HT-29 (cell line): ENCODE measurements at regions not wholly inside any gene's neighbourhood (a gene's known extent, or its start where the extent isn't known, plus 50 kb on each side); places are given as distances from the start of the nearest gene placed in this dataset.

Experiments used
- DNase-seq: peaks from one replicate; pipeline ENCODE4 v3.0.0-alpha.2; 2015; ENCODE audit warnings: low spot score

DNA sequence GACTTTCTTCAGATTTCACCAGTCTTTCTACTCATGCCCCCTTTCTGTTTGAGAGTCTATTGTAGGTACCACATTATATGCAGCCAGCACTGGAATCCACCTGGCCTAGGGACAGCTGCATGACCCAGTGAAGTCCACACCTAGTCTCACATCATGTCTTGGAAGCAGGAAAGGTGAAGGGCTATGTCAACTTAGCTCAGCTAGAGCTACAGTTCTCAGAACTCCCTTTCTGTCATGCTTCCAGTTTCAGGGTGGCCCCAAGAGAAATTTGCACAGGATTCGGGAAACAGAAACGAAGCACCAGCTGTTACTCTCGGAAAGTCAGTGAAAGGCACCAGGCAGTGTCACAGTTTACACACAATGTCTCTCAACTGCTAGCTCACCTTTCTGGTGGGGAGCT is 51.6 kb upstream of the NLRP1 start:
- DNase-seq = no peak

DNA sequence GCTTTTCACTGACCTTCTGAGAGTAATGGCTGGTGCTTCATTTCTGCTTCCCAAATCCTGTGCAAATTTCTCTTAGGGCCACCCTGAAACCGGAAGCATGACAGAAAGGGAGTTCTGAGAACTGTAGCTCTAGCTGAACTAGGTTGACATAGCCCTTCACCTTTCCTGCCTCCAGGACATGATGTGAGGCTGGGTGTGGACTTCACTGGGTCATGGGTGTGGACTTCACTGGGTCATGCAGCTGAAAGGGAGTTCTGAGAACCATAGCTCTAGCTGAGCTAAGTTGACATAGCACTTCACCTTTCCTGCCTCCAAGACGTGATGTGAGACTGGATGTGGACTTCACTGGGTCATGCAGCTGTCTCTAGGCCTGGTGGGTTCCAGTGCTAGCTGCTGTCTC is 54.3 kb upstream of the NLRP1 start:
- DNase-seq = no peak

DNA sequence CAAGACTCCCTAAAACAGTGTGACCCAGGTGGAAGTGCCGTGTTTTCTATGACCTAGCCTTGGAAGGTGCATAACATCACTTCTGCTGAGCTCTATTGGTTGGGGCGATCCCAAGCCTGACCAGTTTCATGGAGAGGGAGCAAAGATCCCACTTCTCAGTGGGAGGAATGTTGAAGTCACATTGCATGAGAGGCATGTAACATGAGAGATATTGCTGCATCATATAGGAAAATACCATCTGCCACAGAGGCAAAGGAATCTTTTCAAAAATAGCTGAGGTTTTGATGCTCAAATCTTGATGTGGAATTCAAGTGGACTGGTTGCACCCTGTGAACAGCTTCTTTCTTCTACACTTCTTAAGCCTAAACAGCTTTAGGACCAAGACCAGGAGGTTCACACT is 56.4 kb upstream of the NLRP1 start:
- no peak for DNase-seq

DNA sequence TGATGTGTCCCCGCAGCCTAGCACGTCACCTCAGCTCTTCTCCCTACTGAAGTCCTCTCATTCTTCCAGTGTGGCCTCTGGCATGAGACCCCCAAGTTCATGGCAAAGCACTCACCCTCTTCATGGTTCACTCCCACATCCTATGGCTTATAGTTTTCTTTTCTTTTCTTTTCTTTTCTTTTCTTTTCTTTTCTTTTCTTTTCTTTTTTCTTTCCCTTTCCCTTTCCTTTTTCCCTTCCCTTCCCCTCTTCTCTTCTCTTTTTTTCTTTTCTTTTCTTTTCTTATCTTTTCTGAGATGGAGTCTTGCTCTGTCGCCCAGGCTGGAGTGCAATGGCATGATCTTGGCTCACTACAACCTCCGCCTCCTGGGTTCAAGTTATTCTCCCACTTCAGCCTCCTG is 58.4 kb upstream of the NLRP1 start:
- DNase-seq = no peak

DNA sequence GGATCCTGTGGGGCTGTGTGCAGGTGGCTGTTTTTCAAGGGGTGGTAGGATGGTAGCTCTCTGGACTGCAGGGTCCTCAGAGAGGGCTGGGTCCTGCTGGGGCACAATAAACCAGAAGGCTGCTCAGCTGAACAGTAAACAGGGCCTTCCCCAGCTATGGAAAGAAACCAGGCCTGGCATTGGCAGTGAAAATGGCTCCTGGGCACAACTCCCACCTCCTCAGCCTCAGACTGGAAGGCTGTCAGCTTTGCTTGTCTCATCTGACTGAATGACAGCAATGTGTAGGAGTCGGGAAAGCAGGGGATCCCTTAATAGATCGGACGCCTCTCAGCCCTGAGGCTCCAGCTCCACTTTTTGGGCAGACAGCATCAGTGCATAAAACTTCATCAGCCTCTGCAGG is 59.8 kb upstream of the NLRP1 start:
- DNase-seq = no peak

DNA sequence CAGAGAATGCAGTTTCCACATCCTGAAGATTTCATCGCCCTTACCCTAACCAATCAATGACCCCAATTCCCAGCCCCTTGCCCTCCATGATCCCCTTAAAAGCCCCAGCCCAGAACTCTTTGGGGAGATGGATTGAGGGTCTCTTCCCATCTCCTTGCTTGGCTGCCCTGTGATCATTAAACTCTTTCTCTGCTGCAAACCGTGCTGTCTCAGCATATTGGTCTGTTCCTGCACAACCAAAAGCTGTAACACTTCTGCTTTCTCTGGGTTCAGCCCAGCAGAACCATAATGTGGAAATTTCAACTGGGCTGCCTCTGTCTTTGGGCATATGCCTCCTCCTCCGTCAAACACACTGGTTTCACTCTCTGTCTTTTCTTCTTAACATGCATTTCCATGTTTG is 67.0 kb upstream of the NLRP1 start:
- DNase-seq = no peak

DNA sequence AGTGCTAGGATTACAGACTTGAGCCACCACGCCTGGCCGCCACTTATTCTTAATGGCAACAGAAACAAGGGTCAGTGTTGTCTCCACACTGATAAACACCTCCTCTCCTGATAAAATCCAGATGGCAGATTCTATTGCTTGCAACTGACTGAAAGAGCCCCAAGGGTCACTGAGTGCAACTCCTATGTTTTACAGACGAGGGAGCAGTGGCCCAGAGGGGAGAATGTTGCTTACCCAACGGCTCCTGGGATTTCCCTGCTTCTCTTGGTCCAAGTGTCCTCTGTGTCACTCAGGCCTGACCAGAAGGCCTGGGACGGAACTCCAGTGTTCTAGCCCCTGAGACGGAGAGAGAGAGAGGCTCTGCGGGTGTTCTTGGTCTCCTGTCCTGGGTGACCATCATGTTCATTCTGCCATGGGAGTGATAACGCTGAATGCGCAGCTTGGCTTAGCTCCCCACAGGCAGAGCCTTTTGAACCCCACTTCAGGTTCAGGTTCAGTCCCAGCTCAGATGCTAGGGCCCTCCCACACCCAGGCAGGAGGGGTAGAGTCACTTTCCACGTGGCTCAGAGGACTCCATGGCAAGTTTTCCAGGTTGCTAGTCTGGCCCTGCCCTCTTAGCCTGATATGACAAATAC is 77.3 kb upstream of the NLRP1 start:
- no peak for DNase-seq

DNA sequence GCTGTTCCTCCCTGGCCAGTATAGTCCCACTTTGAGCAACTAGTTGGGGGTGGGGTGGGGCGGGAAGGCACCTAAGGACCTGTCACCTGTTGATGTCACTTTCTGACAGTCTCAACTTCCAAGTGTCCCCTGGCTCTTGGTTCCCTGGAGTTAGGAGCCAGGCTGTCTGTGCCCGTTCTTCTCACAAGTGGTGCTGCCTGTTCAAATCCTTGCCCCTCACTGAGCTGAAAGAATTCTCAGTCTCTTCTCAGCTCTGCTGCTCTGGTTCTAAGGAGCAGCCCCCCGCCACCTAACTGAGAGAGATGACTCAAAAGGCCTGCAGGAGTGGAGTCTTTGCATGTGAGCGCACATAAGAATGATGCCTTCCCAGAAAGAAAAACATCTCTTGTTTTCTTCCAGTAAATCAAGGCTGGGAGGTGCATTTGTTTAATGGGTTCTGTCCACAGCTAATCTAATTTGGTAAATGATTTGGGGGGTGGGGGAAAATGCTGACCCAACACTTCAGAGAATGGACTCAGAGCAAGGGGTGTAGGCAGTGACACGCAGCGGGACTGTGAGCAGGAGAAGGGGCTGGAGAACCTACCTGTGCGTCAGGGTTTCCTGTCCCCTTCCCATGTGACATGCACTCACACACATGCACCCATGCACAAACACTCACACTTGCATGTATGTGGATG is 78.2 kb upstream of the NLRP1 start:
- no peak for DNase-seq

DNA sequence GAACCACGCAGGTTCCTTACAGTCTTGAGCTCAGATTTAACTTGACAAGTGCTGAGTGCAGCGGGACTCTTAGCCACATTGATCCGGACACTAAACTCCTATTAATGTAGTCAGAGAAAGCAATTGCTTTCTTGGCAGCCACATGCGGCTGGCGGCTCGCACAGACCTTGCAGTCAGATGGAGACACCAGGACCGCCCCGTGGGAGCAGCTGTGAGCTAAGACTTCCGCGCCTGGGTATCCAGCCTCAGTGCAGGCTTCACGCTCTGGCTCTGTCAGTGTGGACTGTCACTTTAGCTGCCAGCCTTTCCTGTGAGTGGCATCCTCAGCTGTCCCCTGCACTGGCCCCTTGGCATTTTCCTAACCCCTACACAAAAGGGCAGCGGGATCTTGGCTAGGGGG is 80.9 kb upstream of the NLRP1 start:
- no peak for DNase-seq

DNA sequence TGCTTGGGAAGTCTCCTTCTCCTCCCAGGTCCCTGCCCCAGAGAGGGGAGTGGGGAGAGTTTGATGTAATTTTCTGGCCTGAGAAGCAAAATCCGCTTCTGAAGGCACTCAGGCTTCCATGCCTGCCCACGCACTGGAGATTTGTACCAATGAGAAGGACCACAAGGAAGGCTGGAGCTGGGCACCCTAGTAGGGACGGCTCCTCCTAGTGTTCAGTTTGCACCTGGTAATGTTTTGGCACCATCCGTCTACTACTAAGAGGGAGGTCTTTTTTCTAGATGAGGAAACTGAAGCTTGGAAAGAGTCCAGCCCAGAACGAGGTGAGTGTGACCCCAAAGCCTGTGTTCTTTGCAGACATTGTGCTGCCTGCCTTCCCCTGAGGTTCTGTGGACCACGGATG is 83.6 kb upstream of the NLRP1 start:
- peak; percentile 9 for DNase-seq

DNA sequence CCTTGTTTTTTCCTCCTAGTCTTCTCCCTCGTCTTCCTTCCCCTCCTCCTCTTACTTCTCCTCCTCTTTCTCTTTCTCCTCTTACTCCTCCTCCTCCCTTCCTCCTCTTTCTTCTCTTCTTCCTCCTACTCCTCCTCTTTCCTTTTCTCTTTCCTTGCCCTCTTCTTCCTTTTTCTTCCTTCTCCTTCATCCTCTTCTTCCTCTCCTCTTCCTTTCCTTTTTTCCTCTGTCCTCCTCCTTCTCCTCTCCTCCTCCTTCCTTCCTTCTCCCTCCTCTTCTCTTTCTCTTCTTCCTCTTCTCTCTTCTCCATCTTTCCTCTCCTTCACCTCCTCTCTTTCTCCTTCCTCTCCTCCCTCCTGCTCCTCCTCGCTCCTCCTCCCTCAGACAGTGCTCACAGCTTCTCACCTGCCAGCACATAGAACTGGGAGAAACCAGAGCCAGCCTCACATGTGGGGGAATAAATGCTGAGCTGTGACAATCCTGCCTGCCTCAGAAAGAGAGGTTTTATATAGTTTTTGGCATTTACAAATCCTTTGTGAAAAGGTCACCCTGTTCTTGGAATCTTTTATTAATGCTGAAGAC is 84.3 kb upstream of the NLRP1 start:
- no peak for DNase-seq

DNA sequence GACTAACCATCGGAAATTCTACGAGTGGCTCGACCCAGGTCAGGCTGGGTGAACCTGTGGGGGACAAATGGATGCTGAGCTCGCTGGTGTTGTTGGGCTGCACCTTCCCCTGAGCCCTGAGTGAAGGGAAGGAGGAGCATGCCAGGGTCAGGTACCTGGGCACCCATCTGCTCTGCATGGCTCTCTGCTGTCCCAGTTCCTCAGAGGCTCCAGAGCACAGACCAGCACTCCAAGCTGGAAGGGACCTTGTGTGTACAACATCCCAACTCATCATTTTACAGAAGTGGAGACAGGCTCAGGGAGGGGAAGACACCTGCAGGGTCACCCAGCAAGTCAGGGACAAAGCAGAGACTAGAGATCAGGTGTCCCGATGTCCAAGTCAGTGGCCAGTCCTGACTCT is 84.9 kb upstream of the NLRP1 start:
- DNase-seq = no peak

DNA sequence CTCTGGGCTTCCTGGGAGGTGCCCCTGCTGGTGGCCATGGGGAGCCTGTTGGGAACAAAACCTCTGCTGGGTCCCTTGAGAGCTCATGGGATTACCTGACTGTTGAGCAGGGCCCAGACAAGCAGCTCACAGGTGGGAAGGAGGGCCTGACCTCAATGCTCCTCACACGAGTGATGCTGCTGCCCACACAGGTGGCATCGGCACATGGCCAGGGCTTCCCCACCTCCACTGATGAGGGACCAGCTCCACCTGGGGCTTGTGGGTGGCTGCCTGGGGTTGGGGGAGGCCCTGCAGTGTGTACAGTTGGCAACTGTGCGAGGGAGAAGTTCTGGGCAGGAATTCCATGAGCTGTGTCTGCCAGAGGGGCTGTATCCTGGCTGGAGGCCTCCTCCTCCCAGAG is 87.8 kb upstream of the NLRP1 start:
- DNase-seq = no peak

DNA sequence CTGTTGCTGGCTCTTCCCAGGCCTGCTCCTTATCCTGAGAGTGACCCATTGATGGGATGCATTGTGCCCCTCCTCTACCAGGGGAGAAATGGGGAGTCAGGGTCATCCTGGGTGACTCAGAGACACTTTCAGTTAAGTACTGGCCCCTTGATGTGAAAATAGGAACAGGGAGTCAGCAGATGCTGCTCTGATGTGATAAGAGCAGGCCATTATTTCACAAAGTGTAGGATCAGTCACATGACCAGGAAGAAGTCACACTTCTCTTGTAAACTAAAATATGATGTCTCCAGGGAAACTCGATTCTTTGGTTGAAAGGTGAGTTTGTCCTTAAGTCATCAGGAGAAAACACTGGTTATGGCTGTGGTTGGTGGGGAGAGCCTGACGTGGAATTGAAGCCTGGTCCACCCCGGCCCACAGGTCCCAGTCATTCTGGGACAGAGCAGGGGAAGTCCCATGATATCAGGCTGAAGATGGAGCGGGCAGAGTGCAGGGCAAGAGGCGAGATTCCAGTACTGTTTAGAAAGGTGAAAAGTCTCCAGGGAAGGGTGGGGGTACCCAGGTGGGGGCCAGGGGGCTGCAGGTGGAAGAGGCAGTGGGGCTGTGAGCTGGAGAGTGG is 88.6 kb upstream of the NLRP1 start:
- DNase-seq = no peak

DNA sequence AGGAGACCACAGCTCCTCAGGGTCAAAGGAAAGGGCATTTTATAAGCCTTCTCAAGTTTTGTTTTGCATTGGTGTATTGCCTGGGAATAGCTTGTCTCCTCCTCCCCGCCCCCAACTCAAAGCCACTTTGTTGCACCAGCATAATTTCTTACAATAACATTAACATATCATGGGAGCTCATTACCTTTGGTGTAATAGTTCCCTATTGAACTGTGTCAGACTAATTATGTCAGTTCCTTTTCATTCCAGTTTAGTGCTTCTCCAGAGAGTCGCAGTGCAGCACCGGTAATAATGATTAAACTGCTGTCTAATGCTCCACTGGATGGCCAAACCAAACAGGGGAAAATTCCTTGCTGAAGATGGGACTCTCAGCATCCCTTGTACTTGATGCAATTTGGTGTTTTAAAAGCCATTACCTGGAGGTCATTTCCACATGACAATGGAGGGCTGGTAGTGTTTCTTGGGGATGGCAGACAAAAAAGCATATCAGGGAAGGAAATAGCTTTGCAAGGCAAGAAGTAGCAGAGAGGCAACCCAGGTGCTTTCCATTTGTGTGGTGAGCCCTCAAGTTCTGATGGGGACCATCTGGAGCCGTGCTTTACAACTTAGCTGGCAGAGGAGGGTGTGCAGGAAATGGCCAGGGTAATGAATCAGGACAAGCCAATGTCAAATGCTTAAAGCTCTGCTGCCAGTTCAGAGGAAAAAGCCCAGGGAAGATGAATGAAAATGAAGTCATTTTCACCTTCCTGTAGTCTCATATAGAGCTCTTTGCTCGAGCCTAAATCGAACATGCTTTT is 91.5 kb upstream of the NLRP1 start:
- no peak for DNase-seq

DNA sequence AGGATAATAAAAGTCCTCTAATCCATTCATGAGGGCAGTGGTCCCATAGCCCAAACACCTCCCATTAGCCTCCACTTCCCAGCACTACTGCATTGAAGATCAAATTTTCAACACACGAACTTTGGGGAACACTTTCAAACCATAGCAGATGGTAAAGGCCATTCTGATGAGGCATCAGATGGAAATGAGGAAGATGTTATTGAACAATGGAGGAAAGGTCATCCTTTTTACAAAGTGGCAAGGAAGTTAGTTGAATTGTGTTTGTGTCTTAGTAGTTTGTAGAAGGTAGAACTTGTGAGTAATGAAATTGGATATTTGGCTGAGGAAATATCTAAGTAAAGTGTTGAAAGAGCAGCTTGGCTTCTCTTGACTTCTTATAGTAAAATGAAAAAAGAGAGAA is 93.3 kb upstream of the NLRP1 start:
- no peak for DNase-seq

DNA sequence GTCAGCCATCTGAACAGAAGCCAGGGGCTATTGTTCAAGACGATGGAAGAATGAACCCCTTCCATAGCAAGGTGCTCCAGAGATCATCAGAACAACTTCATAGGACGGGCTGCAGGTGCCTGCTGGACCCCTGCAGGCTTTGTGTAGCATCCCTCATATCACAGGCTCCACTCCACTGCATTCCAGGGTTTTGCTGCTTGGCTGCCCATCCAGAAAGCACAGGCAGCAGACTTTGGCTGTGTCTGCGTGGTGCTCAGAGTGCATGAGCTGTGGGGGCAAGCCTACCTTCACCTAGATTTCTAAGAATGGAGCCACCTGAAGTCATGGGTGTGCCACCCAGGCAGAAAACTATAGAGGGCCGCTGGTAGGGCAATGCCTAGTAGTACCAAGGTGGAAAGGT is 93.9 kb upstream of the NLRP1 start:
- DNase-seq = no peak

DNA sequence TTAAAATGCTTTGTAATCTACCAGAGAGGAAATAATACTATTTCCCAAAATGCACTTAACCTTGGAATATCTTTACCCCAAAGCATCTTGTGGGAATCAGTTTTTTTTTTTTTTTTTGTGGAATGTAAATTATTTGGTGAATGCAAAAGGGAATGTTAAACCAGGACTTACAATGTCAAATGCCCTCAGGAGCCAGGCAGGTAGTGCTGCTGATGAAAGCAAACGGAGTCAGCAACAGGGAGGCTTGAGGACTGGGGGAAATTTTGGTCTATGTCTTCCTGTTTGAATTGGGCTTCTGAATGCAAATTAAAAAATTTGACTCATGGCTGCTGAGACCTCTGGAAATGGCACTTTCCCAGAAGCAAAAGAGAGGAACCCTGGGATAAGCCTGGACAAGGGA is 96.5 kb upstream of the NLRP1 start:
- DNase-seq = no peak

DNA sequence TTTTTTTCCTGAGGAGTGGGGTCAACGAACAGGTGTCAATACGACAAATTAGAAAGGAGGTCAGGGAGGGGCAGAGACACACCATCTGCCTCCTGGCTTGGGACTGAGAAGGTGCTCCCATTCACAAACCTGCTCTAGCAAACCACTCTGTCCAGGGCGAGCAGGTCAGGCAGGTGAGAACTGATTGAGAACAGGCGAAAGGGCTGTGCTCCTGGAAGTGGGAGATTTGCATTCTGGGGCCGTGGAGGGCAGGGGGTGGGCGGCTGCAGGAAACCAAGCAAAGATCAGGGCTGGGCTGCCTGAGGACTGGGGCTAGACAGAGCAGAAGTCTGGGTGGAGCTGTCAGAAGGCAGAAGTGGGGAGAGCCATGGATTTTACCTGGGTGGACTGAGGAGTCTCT is 98.9 kb upstream of the NLRP1 start:
- DNase-seq = no peak

DNA sequence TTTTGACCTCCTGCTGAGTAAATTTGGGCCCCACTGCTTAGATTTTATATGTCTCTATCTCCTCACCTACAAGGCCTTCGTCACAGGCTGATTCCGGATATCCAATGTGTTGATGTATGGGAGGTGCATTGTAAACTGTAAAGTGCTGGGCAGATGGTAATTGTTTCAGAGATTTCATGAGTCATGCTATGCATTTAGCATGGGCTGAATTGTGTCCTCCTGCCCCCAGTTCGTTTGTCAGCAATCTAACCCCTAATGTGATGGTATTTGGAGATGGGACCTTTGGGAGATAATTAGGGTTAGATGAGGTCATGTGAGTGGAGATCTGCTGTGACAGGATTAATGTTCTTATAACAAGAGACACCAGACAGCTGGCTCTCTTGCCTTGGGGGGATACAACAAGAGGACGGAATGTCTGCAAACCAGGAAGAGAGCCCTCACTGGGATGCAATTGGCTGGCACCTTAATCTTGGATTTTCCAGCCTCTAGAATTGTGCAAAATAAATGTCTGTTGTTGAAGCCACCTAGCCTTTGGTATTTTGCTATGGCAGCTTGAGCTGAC is 101.8 kb upstream of the NLRP1 start:
- DNase-seq = no peak

DNA sequence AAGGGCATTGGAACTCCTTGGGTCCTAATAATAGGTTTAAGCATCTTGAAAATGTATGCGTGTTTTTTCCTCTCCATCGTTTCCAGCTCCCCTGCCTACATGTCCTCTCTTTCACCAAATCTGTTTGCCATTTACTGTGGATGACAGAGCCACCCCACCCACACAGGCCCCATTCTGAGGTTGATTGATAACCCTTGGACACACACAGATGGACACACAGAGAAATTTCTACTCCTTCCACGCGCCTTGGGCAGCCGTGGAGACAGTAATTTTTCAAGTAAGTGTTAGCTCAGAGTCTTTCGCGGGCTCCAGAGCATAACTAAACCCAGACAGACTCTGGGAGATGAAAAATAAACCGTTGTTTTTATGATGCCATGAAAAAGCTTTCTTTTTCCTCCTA is 103.3 kb upstream of the NLRP1 start:
- no peak for DNase-seq

DNA sequence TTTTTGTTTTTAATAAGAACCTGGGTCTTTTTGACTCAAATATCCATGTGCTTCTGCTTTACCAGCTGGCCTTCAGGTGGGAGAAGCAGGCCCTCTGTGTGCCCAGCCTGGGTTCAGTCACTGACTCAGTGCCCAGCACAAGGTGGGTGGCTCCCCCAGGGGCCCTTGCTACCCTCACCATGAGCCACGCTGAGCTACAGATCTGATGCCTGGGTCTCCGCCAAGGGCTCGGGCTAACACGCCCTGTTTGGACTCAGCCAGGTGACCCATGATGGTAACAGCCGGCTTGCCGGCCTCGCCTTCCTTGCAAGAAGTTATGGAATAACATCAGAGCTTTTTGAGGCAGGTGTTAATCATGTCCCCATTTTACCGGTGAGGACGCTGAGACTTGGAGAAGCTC is 109.5 kb upstream of the NLRP1 start:
- no peak for DNase-seq
